Activated CD4-positive, alpha-beta memory T cell treated with anti-CD3 and anti-CD28 coated beads for 36 hours (primary cell): ENCODE measurements at regions not wholly inside any gene's neighbourhood (a gene's known extent, or its start where the extent isn't known, plus 50 kb on each side); places are given as distances from the start of the nearest gene placed in this dataset.
A peak's percentile ranks its signal among the peaks of the same experiment; 100 is the strongest.

ENCODE experiments used
- CTCF ChIA-PET: fragments of 350-600 bp; sonication (Branson Sonifier 250); formaldehyde crosslinking; loops from one replicate; lab custom pipeline; 2021; ENCODE audit warnings: antibody characterized with exemption, inconsistent platforms; lab: Charles Lee
- POLR2A ChIA-PET: fragments of 350-600 bp; sonication (Branson Sonifier 250); formaldehyde crosslinking; loops from one replicate; lab custom pipeline; 2021; ENCODE audit warnings: antibody characterized with exemption; lab: Charles Lee
- DNase-seq: peaks from one replicate; pipeline ENCODE4 v3.0.0-alpha.2; 2020
- H3K27ac Mint-ChIP-seq: one replicate; pipeline ENCODE4 v1.8.0; 2021; ENCODE audit warnings: mixed read lengths
- H3K27me3 Mint-ChIP-seq: one replicate; pipeline ENCODE4 v1.8.0; 2021; ENCODE audit warnings: mixed read lengths
- H3K36me3 Mint-ChIP-seq: one replicate; pipeline ENCODE4 v1.8.0; 2021; ENCODE audit warnings: mixed read lengths
- H3K4me1 Mint-ChIP-seq: one replicate; pipeline ENCODE4 v1.8.0; 2021; ENCODE audit warnings: low read depth, mixed read lengths
- H3K4me3 Mint-ChIP-seq: one replicate; pipeline ENCODE4 v1.8.0; 2021; ENCODE audit warnings: mild to moderate bottlenecking, mixed read lengths
- H3K9me3 Mint-ChIP-seq: one replicate; pipeline ENCODE4 v1.8.0; 2021; ENCODE audit warnings: mixed read lengths
- intact Hi-C: fragments of 100-400 bp; cut with micrococcal nuclease; formaldehyde crosslinking; loops from one replicate; pipeline ENCODE4 v1.15.1; 2023

GRCh38 chr1:165147799-165148198 is 208.7 kb downstream of the LMX1A start:
- Mint-ChIP-seq H3K4me1 (no peaks in the 10 kb centered on the region), H3K4me3 (no peak overlapping the region), H3K9me3 (no peaks in the 10 kb centered on the region), H3K36me3 (no peaks in the 10 kb centered on the region), H3K27ac (no peak overlapping the region), H3K27me3 (peaks cover 5% of the 10 kb centered on the region)
- intact Hi-C loops: loop anchor here (10.0 kb wide), 1 partner anchor 447 kb away; no protein-coding TSS in a partner anchor
- no peak for DNase-seq
- ChIA-PET CTCF (interaction anchor here (0.6 kb wide), 1 partner anchor 134 kb away, joined by 6 read pairs; no protein-coding TSS in a partner anchor), POLR2A (no interaction called here)

- intact Hi-C loops: loop anchor here (1.0 to 10.0 kb wide), 2 partner anchors 224 to 450 kb away; no protein-coding TSS in a partner anchor
- no peak overlapping the region for H3K4me3 Mint-ChIP-seq
- H3K4me1 Mint-ChIP-seq: no peaks in the 10 kb centered on the region
- no peak overlapping the region for H3K27ac Mint-ChIP-seq
- POLR2A ChIA-PET: no interaction called here
- no peaks in the 10 kb centered on the region for H3K36me3 Mint-ChIP-seq
- CTCF ChIA-PET: interaction anchor here (0.7 to 1.8 kb wide), 7 partner anchors 15 to 371 kb away, joined by 3 to 20 read pairs (median 4); no protein-coding TSS in a partner anchor
- H3K9me3 Mint-ChIP-seq: no peaks in the 10 kb centered on the region
- peak; percentile 49 for DNase-seq
- peaks cover 5% of the 10 kb centered on the region for H3K27me3 Mint-ChIP-seq
These were observed 211.6 kb downstream of the LMX1A start for GRCh38 chr1:165144757-165145397.

- Mint-ChIP-seq H3K4me3 (no peak overlapping the region), H3K36me3 (no peaks in the 10 kb centered on the region), H3K4me1 (no peaks in the 10 kb centered on the region), H3K27ac (no peak overlapping the region), H3K9me3 (no peaks in the 10 kb centered on the region), H3K27me3 (peaks cover 6% of the 10 kb centered on the region)
- CTCF ChIA-PET: no interaction called here
- POLR2A ChIA-PET: no interaction called here
- intact Hi-C loops: loop anchor here (10.0 kb wide), 1 partner anchor 451 kb away; no protein-coding TSS in a partner anchor
- DNase-seq: peak; percentile 41
These were observed 213.0 kb downstream of the LMX1A start for GRCh38 chr1:165143437-165144065.

GRCh38 chr1:165138960-165139359 is 217.6 kb downstream of the LMX1A start:
- no peaks in the 10 kb centered on the region for H3K36me3 Mint-ChIP-seq
- intact Hi-C loops: no loop called here
- no peak overlapping the region for H3K27ac Mint-ChIP-seq
- H3K4me3 Mint-ChIP-seq: no peak overlapping the region
- no peak for DNase-seq
- no peaks in the 10 kb centered on the region for H3K9me3 Mint-ChIP-seq
- H3K27me3 Mint-ChIP-seq: peaks cover 10% of the 10 kb centered on the region
- ChIA-PET CTCF (no interaction called here), POLR2A (no interaction called here)
- H3K4me1 Mint-ChIP-seq: no peaks in the 10 kb centered on the region

- Mint-ChIP-seq H3K27me3 (peaks cover 7% of the 10 kb centered on the region), H3K9me3 (no peaks in the 10 kb centered on the region), H3K4me1 (no peaks in the 10 kb centered on the region), H3K27ac (no peak overlapping the region), H3K36me3 (no peaks in the 10 kb centered on the region), H3K4me3 (no peak overlapping the region)
- ChIA-PET POLR2A (no interaction called here), CTCF (interaction anchor here (0.6 kb wide), 1 partner anchor 24 kb away, joined by 3 read pairs; no protein-coding TSS in a partner anchor)
- DNase-seq: no peak
- intact Hi-C loops: no loop called here
These were observed 218.8 kb downstream of the LMX1A start for GRCh38 chr1:165137551-165138316.

- no peak overlapping the region for H3K4me3 Mint-ChIP-seq
- DNase-seq: no peak
- H3K27ac Mint-ChIP-seq: no peak overlapping the region
- ChIA-PET CTCF (interaction anchor here (0.8 kb wide), 1 partner anchor 1959 kb away, joined by 3 read pairs; no protein-coding TSS in a partner anchor), POLR2A (no interaction called here)
- H3K27me3 Mint-ChIP-seq: peaks cover 6% of the 10 kb centered on the region
- intact Hi-C loops: no loop called here
- no peaks in the 10 kb centered on the region for H3K36me3 Mint-ChIP-seq
- no peaks in the 10 kb centered on the region for H3K4me1 Mint-ChIP-seq
- H3K9me3 Mint-ChIP-seq: no peaks in the 10 kb centered on the region
These were observed 222.1 kb downstream of the LMX1A start for GRCh38 chr1:165134431-165134830.

GRCh38 chr1:165129568-165130164 is 226.8 kb downstream of the LMX1A start:
- Mint-ChIP-seq H3K27me3 (peaks cover under 1% of the 10 kb centered on the region), H3K27ac (no peak overlapping the region), H3K9me3 (no peaks in the 10 kb centered on the region), H3K36me3 (no peaks in the 10 kb centered on the region), H3K4me3 (no peak overlapping the region), H3K4me1 (no peaks in the 10 kb centered on the region)
- peak; percentile 53 for DNase-seq
- ChIA-PET POLR2A (no interaction called here), CTCF (interaction anchor here (0.8 to 1.7 kb wide), 7 partner anchors 11 to 246 kb away, joined by 3 to 6 read pairs (median 4); no protein-coding TSS in a partner anchor)
- intact Hi-C loops: loop anchor here (5.0 kb wide), 1 partner anchor 238 kb away; no protein-coding TSS in a partner anchor

GRCh38 chr1:165124772-165125171 is 231.7 kb downstream of the LMX1A start:
- CTCF ChIA-PET: no interaction called here
- intact Hi-C loops: loop anchor here (5.0 kb wide), 1 partner anchor 243 kb away; no protein-coding TSS in a partner anchor
- H3K4me3 Mint-ChIP-seq: no peak overlapping the region
- peaks cover 14% of the 10 kb centered on the region for H3K27me3 Mint-ChIP-seq
- no peaks in the 10 kb centered on the region for H3K36me3 Mint-ChIP-seq
- no peak for DNase-seq
- H3K9me3 Mint-ChIP-seq: no peaks in the 10 kb centered on the region
- H3K4me1 Mint-ChIP-seq: no peaks in the 10 kb centered on the region
- POLR2A ChIA-PET: no interaction called here
- no peak overlapping the region for H3K27ac Mint-ChIP-seq

- Mint-ChIP-seq H3K36me3 (no peaks in the 10 kb centered on the region), H3K4me1 (no peaks in the 10 kb centered on the region), H3K27ac (no peak overlapping the region), H3K9me3 (no peaks in the 10 kb centered on the region), H3K4me3 (no peak overlapping the region), H3K27me3 (peaks cover 36% of the 10 kb centered on the region)
- ChIA-PET CTCF (interaction anchor here (1.6 kb wide), 1 partner anchor 26 kb away, joined by 3 read pairs; no protein-coding TSS in a partner anchor), POLR2A (no interaction called here)
- intact Hi-C loops: no loop called here
- no peak for DNase-seq
These were observed 237.4 kb downstream of the LMX1A start for GRCh38 chr1:165119086-165119485.

GRCh38 chr1:165117482-165117881 is 239.0 kb downstream of the LMX1A start:
- intact Hi-C loops: no loop called here
- Mint-ChIP-seq H3K4me1 (no peaks in the 10 kb centered on the region), H3K9me3 (no peaks in the 10 kb centered on the region), H3K4me3 (no peak overlapping the region), H3K27me3 (peaks cover 33% of the 10 kb centered on the region), H3K36me3 (no peaks in the 10 kb centered on the region), H3K27ac (no peak overlapping the region)
- CTCF ChIA-PET: no interaction called here
- DNase-seq: no peak
- POLR2A ChIA-PET: no interaction called here

- Mint-ChIP-seq H3K4me3 (no peak overlapping the region), H3K27me3 (peaks cover 33% of the 10 kb centered on the region), H3K4me1 (no peaks in the 10 kb centered on the region), H3K36me3 (no peaks in the 10 kb centered on the region), H3K27ac (no peak overlapping the region), H3K9me3 (no peaks in the 10 kb centered on the region)
- no peak for DNase-seq
- intact Hi-C loops: no loop called here
- ChIA-PET POLR2A (no interaction called here), CTCF (no interaction called here)
These were observed 239.8 kb downstream of the LMX1A start for GRCh38 chr1:165116732-165117131.
